GM21737 (cell line): ENCODE measurements at regions not wholly inside any gene's neighbourhood (a gene's known extent, or its start where the extent isn't known, plus 50 kb on each side); places are given as distances from the start of the nearest gene placed in this dataset.

Source experiments
- ATAC-seq: cut with Tn5 transposase; IDR thresholded peaks from one replicate; pipeline ENCODE4 v1.9.1; 2021; ENCODE audit warnings: mild to moderate bottlenecking, moderate library complexity; ENCODE audit not compliant: unreplicated experiment

DNA sequence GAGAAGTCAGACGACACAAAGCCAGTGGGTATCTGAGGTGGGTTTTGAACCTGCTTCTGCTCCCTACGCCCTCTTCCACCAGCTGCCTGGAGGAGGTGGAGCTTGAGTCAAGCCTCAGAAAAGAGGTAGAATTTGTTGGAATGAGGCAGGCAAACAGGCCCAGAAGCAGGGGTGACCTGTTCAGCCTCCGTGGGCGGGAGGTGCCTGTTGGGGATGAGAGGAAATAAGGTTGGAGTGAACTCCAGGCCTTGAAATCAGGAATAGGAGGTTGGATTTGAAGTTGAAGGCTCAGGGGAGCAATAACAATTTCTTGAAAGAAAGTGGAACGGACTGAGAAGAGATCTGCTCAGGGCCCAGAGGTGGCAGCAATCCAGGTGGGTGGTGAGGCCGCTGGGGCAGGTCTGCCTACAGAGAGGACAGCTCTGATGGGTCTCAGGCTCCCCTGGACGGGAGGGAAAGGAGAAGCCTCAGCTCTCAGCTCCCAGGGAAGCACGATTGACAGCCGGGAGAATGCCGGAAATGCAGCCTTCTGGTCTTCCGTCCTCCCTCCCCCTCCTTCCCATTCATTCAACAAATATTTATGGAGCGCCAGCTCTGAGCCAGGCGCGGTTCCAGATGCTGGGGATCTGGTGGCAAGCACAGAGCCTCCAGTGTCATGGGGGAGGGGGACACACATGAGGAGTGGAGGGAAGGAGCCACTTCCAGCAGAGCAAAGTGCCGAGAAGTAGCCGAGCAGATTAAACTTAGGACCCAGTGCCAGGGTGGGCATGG is 61.9 kb upstream of the CIBAR2 start:
- ATAC-seq = no peak

DNA sequence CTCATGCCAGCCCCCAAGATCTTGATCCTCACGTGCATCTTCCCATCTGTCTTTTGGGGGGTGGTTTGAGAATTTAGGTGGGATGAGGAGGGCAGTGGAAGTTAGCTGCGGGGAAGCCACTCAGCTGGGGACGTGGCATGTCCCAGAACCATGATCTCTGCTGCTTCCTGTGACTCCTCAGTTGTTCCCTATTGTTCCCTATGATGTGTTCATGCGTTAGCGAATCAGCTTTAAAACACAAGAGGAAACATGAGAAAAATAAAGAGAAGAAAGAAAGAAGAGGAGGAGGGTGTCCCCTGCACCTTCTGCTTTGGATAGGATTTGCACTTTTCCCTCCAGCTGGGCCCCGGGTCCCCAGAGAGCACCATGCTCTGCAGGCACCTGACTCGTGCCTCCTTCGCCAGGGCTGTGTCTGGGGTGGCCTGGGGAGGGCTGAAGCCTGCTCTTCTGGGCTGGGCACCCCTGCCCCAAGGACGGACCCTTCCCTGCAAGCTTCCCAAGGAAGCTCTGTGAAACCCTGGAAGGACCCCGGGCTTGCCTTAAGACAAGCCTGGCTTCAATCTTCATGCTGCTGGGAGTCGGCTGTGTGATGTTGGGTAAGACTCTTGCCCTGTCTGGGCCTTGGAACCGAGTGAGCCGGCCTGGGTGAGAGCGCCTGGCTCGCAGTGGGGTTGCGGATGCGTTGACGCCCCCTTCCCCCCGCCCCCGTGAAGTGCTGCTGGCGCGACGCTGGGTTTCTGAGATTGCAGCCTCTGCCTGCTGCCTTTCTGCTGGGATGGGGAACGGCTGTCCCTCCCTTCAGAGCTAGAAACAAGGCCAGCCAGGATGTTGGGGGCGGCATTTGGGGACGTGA is 62.8 kb upstream of the CIBAR2 start:
- no peak for ATAC-seq

DNA sequence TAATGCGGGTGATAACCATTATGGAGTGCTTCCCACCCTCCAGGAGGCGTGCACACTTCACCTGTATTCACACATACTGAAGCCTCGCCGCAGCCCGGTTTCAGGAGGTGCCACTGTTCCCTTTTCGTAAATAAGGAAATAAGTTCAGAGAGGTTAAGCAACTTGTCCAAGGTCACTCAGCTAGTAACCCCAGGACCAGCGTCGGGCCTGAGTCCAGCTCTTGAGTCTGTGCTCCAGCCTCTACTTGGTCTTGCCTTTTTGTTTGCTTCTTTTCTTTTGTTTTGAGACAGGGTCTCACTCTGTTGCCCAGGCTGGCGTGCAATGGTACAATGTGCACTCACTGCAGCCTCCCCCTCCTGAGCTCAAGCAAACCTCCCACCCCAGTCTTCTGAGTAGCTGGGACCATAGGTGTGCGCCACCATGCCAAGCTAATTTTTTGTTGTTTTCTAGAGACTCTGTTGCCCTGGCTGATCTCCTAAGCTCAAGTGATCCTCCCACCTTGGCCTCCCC is 63.5 kb upstream of the CIBAR2 start:
- no peak for ATAC-seq

DNA sequence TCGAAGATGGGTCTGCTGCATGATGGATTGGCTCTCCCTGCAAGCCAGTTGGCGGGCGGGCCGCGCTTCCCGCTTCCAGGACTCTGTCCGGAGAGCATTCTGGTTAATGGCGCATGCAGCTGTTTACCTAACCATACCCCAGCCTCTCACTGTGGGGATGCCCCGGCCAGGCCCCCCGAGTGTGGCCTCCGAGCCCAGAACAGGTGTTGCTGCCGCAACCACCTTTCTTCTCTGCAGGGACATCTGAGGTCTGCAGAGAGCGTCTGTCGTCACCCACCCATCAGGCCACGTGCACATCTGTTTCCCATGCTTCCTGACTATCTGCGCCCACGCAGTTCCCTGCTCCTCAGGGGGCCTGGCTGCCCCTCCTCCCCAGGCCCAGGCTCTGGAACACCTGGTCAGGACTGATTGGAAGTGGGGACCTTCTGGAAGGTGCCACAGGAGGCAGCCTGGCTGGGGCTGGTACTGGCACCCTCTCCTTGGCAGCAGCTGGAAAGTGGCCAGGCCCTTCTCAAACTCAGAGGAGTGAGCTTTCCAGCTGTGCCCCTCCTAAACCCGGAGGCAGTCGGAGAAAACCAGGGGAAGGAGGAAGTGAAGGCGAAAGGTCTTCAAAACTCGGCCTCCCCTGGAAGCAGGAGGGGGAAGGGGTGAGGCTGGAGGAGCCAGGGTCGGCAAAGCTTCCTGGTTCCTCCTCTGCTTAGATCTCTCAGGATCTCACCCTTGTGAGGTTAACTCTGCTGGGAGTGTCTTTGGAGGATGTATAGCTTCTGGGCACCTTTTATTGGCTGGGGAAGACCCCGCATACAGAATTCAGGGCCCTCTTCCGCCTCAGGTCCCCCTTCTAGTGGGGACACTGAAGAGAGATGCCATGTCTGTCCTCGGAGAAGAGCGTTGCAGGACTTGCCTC is 64.5 kb upstream of the CIBAR2 start:
- no peak for ATAC-seq

DNA sequence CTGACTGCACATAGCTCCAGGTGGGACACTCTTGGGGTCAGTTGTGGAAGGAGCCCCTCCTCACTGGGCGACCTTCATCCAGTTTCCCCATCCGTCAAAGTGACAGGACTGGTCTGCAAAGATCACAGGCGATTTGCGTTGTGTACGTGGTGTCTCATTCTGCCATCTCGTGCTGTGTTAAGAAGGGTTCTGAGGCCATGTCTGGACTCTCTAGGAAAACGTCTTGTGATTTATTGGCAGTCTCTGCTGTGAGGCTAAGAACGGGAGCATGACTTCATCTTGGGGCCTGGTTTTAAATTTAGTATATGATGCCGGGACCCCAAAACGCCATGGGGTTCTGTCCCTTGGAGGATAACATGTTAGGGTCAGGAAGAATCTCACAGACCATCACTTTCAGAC is 65.2 kb upstream of the CIBAR2 start:
- no peak for ATAC-seq

DNA sequence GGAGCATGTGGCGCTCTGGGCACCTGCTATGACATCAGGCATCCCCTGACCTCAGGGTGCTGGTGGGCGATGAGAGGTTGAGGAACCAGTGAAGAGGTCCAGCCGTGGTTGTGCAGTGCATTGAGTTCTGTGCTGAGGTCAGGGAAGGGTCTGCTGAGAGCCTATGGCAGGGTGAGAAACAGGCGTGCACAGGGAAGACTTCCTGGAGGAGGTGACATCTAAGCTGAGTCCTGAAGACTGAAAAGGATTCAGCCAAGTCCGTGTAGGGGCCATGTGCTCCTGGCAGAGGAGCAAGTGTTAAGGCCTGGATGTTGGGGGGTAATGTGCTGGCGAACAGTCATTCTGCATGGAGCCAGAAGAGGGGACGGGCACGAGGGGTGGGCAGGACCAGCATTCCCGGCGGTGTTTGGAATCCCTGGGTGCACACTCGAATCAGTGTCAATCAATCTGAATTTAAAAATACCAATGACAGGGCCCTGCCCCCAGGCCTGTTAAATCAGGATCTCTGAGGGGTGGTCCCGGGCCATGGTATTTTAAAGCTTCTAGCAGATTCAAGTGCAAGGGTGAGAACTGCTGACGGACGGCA is 65.8 kb upstream of the CIBAR2 start:
- ATAC-seq = no peak

DNA sequence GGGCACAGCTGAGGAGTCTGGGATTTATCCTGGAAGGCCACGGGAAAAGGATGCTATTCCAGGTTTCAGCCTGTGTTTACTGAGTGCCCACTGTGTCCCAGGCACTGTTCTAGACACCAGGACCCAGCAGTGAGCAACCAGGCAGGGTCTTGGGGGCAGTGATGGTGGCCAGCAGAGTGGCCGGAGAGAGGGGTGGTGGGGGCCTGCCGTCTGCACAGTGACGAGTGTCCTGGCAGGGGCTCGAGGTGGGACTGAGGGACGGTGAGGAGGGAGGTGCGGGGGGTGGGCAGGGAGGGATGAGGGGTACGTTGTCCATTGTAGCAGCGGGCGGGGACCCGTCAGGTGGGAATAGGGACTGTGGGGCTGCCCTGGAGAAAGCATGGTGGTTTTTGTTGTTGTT is 66.3 kb upstream of the CIBAR2 start:
- no peak for ATAC-seq

DNA sequence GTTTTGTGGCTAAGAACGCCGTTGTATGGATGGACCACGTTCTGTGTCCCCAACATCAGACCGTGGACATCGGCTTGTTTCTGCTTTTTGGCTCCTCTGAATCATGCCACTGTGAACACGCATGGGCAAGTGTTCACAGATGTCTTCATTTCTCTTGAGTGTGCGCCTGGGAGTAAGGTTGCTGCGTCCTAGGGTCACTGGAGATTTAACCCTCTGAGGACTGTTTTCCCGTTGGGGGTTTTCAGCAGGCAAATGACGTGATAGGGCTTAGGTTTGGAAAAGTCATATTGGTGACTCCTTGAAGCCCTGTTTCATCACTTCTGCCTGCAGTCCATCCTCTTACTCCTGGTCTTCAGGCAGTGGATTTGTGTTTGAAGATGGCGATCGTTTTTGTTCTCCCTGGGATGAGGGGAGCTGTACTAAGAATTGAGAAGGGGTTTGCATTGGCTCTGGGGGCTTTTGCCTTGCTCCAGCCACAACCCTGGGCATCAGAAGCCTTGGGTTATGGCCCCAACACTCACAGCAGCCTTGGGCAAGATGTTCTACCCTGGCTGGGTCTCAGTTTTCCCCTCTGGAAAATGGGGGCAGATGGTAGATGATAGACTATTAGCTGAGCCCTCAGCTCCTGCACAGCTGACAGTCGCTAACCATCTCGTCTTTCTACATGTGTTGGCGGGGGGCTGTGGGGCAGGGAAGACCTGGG is 67.2 kb upstream of the CIBAR2 start:
- ATAC-seq = no peak

DNA sequence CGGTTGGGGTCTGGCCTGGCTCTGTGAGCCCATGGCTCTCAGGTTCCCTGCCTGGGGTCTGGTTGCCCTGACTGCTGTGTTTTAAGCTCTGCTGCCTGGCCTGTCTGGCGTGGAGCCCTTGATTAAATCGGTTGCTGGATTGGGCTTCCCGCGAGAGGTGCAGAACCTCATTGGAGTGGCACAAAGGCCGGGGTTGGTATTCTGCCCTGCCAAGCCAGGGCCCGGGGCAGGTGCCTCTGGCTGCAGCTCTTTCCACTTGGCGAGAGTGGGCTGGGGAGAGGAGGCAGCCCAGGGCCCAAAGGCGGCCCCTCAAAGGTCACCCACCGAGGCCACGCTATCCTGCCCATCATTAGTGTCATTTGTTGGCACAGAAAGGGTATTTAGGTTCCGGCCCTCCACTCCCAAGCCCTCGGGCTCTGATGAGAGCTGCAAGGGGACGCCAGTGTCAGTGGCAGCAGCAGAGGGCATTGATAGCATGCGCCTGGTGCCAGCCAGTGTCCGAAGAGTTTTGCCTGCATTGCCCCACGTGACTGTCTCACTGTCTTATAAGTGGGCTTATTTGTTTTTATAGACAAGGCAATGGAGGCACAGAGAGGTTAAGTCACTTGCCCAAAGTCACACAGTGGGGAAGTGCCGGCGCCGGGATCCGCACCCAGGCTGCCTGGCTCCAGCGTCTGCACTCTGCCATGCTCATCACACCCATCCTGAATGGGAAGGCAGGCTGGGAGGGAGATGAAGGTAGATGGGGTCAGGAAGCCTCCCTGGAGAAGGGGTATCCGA is 68.0 kb upstream of the CIBAR2 start:
- no peak for ATAC-seq

DNA sequence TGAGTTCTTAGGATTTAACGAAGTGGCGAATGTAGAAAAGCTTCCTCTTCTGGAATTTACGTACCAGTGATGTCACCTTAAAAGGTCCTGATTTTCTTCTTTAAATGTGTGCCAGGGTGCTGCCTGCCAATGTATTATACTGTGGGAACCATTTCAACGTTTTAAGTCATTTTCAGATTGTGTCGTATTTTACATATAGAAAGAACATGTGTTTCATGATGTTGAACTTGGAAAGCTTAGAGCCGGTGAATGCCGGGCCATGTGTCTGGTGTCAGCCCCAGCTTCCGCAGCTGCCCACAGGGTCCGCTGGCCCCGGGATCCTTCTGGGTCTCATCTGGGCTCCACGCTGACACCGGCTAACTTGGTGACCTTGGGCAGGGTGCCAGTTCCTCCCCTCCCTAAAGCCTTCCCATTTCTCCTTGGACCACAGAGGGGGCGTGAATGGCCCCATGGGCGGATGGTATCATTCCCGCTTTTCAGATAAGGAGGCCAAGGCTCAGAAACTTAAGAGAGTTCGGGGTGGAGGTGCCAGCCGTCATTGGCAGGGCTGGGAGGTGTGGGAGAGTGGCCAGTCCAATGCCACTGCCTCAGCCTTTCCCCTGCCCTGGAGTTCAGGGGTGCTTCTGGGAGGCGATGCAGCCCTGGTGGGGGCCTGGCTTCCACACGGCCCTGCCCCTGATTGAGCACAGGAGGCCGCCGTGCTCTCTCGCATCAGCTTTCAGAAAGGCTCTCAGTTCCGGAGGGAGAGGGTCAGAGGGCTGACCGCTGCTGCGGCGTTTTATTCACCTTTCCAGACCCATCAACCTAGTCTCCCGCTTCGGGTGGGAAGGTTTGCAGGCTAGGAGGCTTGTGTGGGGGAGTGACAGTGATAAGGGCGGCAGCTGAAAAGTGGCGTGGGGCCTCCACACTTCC is 68.8 kb upstream of the CIBAR2 start:
- no peak for ATAC-seq

DNA sequence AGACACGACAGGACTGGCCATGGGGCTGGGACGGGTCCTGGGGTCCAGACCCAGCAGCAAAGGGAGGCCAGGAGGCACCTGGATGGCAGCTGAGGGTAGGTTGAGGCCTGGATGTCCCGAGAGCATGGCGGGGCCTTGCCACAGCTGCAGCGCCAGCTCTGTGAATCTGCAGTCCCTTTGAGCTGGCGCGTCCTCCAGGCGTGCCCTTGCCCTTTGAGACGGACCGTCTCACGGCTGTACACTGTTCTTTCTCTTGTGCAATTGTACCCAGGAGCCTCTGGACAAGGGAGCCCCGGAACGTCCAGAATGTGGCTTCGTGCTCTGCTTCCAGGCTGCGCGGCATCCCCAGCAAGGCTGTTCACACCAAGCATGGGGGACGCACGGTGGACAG is 69.5 kb upstream of the CIBAR2 start:
- ATAC-seq = no peak

DNA sequence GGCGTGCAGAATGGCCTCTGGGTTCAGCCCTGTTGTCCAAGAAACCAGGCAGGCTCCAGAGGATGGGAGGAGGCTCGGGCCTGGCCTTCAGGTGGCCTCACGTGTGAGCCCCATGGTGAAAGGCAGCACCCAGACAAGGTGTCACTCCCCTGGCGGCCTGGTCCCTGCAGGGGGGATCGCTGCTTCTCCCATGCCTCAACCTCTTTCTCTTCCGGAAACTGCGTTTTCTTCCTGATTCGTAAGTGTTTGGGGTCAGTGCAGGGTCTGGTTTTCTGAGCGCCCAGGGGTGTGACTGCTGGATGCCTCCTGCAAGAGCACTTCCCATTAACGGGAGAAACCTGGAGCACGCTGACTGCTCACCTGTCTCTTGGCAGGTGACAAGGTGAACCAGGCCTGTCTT is 70.0 kb upstream of the CIBAR2 start:
- no peak for ATAC-seq

DNA sequence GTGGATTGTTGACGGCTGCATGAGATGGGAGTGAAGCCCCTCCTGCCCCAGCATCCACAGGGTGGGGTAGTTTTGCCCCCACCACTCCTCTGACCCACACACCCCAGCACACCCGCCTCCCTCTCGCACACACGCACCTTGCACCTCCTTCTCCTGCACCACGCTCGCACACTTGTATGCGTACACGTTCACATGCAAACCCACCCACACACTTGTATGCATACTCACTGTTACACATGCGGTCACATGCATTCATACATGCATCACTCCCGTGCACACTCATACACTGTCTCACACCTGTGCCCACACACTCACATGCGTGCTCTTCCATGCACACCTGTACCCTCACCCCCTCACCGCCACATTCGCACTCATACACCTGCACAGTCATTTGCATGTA is 70.5 kb upstream of the CIBAR2 start:
- no peak for ATAC-seq

DNA sequence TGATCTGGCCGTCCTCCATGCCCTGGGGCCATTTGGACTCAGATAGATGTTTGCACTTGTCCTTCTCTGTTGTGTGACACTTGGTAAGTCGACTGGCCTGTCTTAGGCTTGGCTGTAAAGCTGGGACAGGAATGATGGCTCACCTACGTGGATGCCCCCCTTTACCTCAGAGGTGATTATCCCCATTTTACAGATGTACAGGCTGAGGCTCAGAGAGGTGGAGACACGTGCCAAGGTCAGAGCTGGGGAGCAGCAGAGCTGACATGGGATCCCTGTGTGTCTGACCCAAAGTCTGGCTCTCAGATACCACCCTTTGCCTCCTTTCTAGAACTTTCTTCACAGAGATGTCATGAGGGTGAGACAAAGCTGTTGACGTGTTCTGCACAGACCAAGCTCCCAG is 71.3 kb upstream of the CIBAR2 start:
- no peak for ATAC-seq

DNA sequence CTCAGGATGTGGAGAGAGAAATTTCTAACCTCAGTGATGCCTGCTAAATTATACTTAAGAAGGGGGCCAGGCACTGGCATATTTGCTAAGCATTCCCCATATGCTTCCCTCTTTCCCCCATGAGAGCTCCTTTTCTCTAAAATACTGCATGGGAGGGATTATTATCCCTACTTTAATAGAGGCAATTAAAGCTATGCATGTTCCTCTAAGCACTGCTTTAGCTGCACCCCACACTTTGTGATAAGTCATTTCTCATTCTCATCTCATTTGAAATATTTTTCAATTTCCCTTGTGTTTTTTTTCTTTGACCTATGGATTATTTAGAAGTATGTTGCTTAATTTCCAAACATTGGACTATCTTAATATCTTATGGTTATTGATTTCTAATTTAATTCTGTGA is 72.1 kb upstream of the CIBAR2 start:
- ATAC-seq = no peak

DNA sequence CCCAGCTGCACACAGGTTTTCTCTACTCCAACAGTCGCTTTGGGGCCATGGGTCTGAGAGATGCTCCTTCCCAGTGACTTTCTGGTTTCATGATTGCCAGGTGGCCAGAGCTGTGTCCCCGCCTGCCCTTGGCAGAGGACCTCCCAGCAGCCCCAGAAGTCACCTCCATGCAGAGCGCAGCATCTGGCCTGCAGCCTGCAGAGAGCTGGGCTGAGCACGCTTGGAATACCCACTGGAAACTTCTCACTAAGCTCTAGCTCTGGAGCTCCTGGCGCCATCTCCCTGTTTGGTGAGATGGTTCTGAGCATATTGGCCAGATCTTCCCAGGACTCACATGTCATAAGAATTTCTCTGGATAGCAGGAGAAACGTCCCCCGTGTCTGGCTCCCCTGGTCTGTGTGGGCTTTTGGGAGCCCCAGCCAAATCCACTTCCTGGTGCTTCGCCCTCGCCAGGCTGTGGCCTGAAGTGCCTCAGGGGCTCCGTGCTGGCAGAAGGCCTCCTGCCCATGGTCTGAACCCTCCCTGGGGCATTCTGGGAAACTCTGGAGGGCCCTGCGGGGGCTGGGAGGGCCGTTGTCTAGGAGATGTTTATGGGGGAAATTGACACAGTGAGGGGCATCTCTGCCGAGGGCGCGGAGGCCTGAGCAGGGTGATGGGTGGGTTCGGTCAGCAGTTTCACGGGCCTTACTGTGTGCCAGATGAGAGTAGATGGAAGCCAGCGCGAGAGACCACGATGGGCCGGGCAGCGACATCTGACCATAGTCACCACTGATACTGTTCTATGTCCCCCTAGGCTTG is 73.2 kb upstream of the CIBAR2 start:
- ATAC-seq = no peak

DNA sequence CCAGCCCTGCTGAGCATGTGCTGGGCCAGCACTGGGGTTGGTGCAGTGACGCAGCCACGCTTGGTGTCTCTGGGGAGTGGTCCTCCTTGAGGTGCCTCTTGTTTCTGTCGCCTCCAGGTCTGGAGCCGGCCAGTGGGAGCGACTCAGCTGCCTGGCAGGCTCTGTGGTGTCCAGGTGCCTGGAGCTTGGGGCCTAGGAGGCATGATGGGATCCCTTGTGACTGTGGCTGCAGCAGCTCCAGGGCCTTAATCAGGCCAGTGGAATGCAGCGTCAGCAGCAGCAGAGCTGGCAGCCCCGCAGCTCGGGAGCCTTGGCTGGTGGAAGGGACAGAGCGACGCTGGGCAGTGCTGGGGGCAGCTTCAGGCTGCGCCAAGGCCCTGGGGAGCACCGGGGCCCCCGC is 74.7 kb upstream of the CIBAR2 start:
- no peak for ATAC-seq

DNA sequence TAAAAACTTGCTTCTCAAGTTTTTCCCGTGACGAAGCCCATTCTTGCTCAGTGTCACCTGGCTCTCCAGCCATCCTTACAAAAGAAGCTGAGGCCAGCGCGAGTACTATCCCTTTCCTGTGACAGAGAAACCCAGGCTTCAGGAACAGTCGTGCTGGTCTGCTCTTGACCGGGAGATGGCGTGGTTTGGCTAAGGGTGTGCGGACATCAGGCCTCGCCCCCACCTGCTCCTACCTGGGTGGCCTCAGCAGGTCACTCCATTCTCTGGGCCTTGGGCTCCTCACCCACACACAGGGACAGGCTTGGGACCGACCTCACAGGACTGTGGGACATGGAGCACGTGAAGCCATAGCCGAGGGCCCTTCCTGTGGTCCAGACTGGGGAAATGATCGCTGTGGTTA is 75.2 kb upstream of the CIBAR2 start:
- ATAC-seq = no peak
